ENCODE measurements at regions not wholly inside any gene's neighbourhood (a gene's known extent, or its start where the extent isn't known, plus 50 kb on each side); places are given as distances from the start of the nearest gene placed in this dataset.

GRCh38 chr7:17700138-17700537 lies 240.2 kb downstream of the SNX13 start:
- DNase-seq = no peak

- DNase-seq = no peak
These were observed 234.0 kb downstream of the SNX13 start for GRCh38 chr7:17706275-17706674.

- peak; percentile 5 for DNase-seq
These were observed 233.6 kb downstream of the SNX13 start for GRCh38 chr7:17706734-17707133.

- no peak for DNase-seq
These were observed 231.2 kb downstream of the SNX13 start for GRCh38 chr7:17709127-17709526.

GRCh38 chr7:17709599-17709998 lies 230.7 kb downstream of the SNX13 start:
- no peak for DNase-seq

GRCh38 chr7:17710312-17710711 lies 230.0 kb downstream of the SNX13 start:
- DNase-seq = no peak

- DNase-seq = no peak
These were observed 226.7 kb downstream of the SNX13 start for GRCh38 chr7:17713584-17713983.

GRCh38 chr7:17716816-17717215 lies 223.5 kb downstream of the SNX13 start:
- no peak for DNase-seq

GRCh38 chr7:17719998-17720397 lies 220.3 kb downstream of the SNX13 start:
- DNase-seq = no peak

- DNase-seq = no peak
These were observed 218.5 kb downstream of the SNX13 start for GRCh38 chr7:17721736-17722285.

GRCh38 chr7:17722798-17723197 lies 217.5 kb downstream of the SNX13 start:
- no peak for DNase-seq

GRCh38 chr7:17725821-17726220 lies 214.5 kb downstream of the SNX13 start:
- DNase-seq = no peak

GRCh38 chr7:17732083-17732482 lies 208.2 kb downstream of the SNX13 start:
- no peak for DNase-seq
